Adipocyte (in vitro differentiated cells): ENCODE measurements at regions not wholly inside any gene's neighbourhood (a gene's known extent, or its start where the extent isn't known, plus 50 kb on each side); places are given as distances from the start of the nearest gene placed in this dataset.

Source experiments
- DNase-seq: peaks from one replicate; pipeline ENCODE4 v3.0.0-alpha.2; 2015; ENCODE audit warnings: low read depth
- H3K27me3 ChIP-seq: replicated peaks from 2 replicates; pipeline ENCODE4 v1.7.0; 2013; ENCODE audit warnings: mild to moderate bottlenecking, low read length, moderate library complexity; ENCODE audit not compliant: control insufficient read depth, insufficient read depth
- H3K36me3 ChIP-seq: 2 replicates; pipeline ENCODE4 v1.7.0; 2013; ENCODE audit warnings: low read length, mild to moderate bottlenecking, moderate library complexity; ENCODE audit not compliant: control insufficient read depth, insufficient read depth, severe bottlenecking
- H3K4me1 ChIP-seq: 2 replicates; pipeline ENCODE4 v1.7.0; 2013; ENCODE audit warnings: mild to moderate bottlenecking, low read length, moderate library complexity; ENCODE audit not compliant: control insufficient read depth, insufficient read depth
- H3K4me3 ChIP-seq: 2 replicates; pipeline ENCODE4 v1.7.0; 2013; ENCODE audit warnings: mild to moderate bottlenecking, low read length, moderate library complexity
- H3K9ac ChIP-seq: 2 replicates; pipeline ENCODE4 v1.7.0; 2013; ENCODE audit warnings: mild to moderate bottlenecking, low read length, moderate library complexity
- H3K9me3 ChIP-seq: 2 replicates; pipeline ENCODE4 v1.7.0; 2013; ENCODE audit warnings: mild to moderate bottlenecking, low read length, moderate library complexity; ENCODE audit not compliant: control insufficient read depth

- Histone ChIP-seq H3K4me3 (no peak overlapping the region), H3K36me3 (no peaks in the 10 kb centered on the region), H3K27me3 (no peaks in the 10 kb centered on the region), H3K9ac (no peak overlapping the region), H3K9me3 (no peaks in the 10 kb centered on the region), H3K4me1 (peaks cover 35% of the 10 kb centered on the region)
- no peak for DNase-seq
These were observed 50.2 kb upstream of the AKR1E2 start for GRCh38 chr10:4775808-4776207.

DNA sequence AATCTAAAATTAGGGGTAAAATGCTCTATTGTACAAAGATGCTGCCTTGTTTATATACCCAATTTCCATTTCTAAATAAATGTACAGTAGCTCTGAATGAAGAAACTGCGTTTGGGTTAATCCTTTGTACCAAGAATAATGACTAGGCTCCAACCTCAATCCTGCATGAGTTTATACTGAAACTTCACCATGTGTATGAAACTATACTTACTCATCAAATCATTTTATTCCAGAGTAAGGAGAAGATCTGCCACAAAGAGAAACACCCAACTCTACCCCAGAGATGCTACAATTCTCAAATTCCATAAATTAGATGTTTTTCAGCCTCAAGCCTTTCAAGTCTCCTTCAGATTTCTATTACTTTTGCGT lies 53.8 kb upstream of the AKR1E2 start:
- no peaks in the 10 kb centered on the region for H3K36me3 ChIP-seq
- H3K9ac ChIP-seq: peak overlapping the region; percentile 86
- no peak for DNase-seq
- peaks cover 37% of the 10 kb centered on the region for H3K4me1 ChIP-seq
- H3K27me3 ChIP-seq: no peaks in the 10 kb centered on the region
- peak overlapping the region; percentile 4 for H3K4me3 ChIP-seq
- H3K9me3 ChIP-seq: no peaks in the 10 kb centered on the region

- H3K27me3 ChIP-seq: no peaks in the 10 kb centered on the region
- peak; percentile 60 for DNase-seq
- peak overlapping the region; percentile 86 for H3K9ac ChIP-seq
- peak overlapping the region; percentile 4 for H3K4me3 ChIP-seq
- no peaks in the 10 kb centered on the region for H3K36me3 ChIP-seq
- no peaks in the 10 kb centered on the region for H3K9me3 ChIP-seq
- peaks cover 42% of the 10 kb centered on the region for H3K4me1 ChIP-seq
These were observed 54.3 kb upstream of the AKR1E2 start for GRCh38 chr10:4771554-4772201.

- Histone ChIP-seq H3K9me3 (no peaks in the 10 kb centered on the region), H3K4me3 (peak overlapping the region; percentile 31), H3K4me1 (peaks cover 48% of the 10 kb centered on the region), H3K36me3 (no peaks in the 10 kb centered on the region), H3K27me3 (no peaks in the 10 kb centered on the region), H3K9ac (peak overlapping the region; percentile 86)
- DNase-seq: peak; percentile 78
These were observed 55.0 kb upstream of the AKR1E2 start for GRCh38 chr10:4770801-4771553.

DNA sequence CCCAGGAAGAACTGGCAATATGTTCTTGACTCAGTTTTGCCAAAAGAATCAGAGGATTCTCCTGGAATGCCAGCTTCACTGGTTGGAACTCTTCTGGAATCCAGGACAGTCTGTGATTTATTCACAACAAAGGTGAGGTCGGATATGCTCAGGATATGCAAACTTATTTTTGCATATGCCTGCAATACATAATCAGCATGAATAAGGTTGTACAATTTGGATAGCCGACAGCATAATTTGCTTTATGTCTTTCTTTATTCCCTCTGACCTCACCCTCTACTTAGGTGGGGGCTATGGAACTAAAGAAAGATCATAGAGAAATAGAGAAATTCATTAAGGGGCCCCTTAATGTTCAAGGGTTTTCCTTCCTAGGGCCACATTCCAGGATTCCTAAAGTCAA lies 57.6 kb upstream of the AKR1E2 start:
- Histone ChIP-seq H3K27me3 (no peaks in the 10 kb centered on the region), H3K4me3 (no peak overlapping the region), H3K9ac (peak overlapping the region; percentile 84), H3K4me1 (peaks cover 66% of the 10 kb centered on the region), H3K9me3 (no peaks in the 10 kb centered on the region), H3K36me3 (no peaks in the 10 kb centered on the region)
- no peak for DNase-seq

- Histone ChIP-seq H3K36me3 (no peaks in the 10 kb centered on the region), H3K27me3 (no peaks in the 10 kb centered on the region), H3K4me1 (peaks cover 69% of the 10 kb centered on the region), H3K9me3 (no peaks in the 10 kb centered on the region), H3K9ac (peak overlapping the region; percentile 84), H3K4me3 (no peak overlapping the region)
- DNase-seq: peak; percentile 75
These were observed 58.8 kb upstream of the AKR1E2 start for GRCh38 chr10:4767033-4767814.

DNA sequence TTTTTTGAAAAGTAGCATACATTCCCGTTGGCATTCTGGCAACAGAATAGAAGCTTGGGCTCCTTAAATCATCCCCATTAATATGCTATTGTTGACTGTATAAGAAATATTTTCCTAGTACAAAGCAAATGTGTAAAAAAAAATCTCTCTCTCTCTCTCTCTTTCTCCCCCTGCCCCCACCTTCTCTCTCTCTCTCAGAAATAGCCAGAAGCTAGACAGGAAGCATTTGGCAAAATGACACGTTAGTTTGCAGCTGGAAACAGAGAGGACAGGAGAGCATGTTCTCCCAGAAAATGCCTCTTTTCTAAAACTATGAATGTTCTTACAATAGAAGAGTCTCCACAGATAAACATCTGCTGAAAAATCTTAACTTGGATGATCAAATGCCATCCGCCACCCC lies 59.6 kb upstream of the AKR1E2 start:
- H3K9me3 ChIP-seq: no peaks in the 10 kb centered on the region
- peaks cover 61% of the 10 kb centered on the region for H3K4me1 ChIP-seq
- DNase-seq: no peak
- no peaks in the 10 kb centered on the region for H3K27me3 ChIP-seq
- H3K9ac ChIP-seq: peak overlapping the region; percentile 84
- no peak overlapping the region for H3K4me3 ChIP-seq
- H3K36me3 ChIP-seq: no peaks in the 10 kb centered on the region

- Histone ChIP-seq H3K9me3 (no peaks in the 10 kb centered on the region), H3K27me3 (no peaks in the 10 kb centered on the region), H3K9ac (peak overlapping the region; percentile 79)
These were observed 60.6 kb upstream of the AKR1E2 start for GRCh38 chr10:4765428-4765827.

DNA sequence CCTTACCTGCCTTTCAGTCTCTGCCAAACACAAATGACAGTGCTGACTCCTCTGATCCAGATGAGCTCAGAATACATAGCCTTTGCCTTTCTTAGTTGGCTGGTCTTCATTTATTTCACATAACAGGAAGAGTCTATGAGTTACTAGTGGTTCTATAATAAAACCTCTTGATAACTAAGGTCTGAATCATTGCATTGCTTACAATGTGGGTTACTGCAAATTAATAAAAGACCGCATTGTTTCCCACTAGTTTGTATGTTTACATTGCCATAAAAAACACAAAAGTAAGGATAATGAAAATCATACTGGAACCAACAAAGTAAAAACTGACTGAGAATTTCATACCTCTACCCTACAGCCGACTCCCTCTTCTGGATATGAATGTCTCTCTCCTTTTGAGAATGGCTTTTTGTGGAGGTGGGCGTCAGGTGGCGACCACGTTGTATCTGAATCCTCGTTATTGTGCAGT lies 62.0 kb upstream of the AKR1E2 start:
- DNase-seq: peak; percentile 58
- no peaks in the 10 kb centered on the region for H3K9me3 ChIP-seq
- no peaks in the 10 kb centered on the region for H3K36me3 ChIP-seq
- H3K9ac ChIP-seq: peak overlapping the region; percentile 79
- H3K4me1 ChIP-seq: peaks cover 54% of the 10 kb centered on the region
- no peaks in the 10 kb centered on the region for H3K27me3 ChIP-seq
- peak overlapping the region; percentile 69 for H3K4me3 ChIP-seq

More at GRCh38 chr10:4765428-4765827, 60.6 kb upstream of the AKR1E2 start:
- no peak for DNase-seq
- no peak overlapping the region for H3K4me3 ChIP-seq
- H3K4me1 ChIP-seq: peaks cover 54% of the 10 kb centered on the region
- no peaks in the 10 kb centered on the region for H3K36me3 ChIP-seq

- Histone ChIP-seq H3K9ac (peak overlapping the region; percentile 79), H3K4me3 (peak overlapping the region; percentile 69)
These were observed 62.5 kb upstream of the AKR1E2 start for GRCh38 chr10:4763513-4763912.

DNA sequence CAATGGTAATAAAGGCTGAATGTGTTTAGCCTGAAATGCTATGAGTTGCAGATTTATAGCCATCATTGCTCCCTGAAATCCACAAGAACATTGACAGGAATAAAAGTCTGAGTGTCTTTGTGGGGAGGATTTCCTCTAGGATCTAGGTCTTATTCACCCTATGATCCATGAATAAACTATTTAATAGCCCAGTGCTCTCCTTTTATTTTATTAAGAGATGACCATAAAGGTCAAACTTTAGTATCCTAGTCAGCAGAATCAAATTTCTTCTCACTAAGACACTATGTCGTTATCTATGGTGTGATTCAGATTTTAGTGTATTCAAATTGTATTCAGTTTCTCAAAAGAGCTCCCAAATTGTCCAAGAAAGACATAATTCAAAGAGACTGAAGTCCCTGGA lies 67.8 kb upstream of the AKR1E2 start:
- Histone ChIP-seq H3K4me3 (no peak overlapping the region), H3K9me3 (no peaks in the 10 kb centered on the region), H3K9ac (no peak overlapping the region), H3K36me3 (no peaks in the 10 kb centered on the region), H3K27me3 (no peaks in the 10 kb centered on the region), H3K4me1 (peaks cover 25% of the 10 kb centered on the region)
- no peak for DNase-seq

More at GRCh38 chr10:4763513-4763912, 62.5 kb upstream of the AKR1E2 start:
- no peak for DNase-seq
- H3K4me1 ChIP-seq: peaks cover 50% of the 10 kb centered on the region
- H3K27me3 ChIP-seq: no peaks in the 10 kb centered on the region
- no peaks in the 10 kb centered on the region for H3K9me3 ChIP-seq
- no peaks in the 10 kb centered on the region for H3K36me3 ChIP-seq
